NCI-H526 treated with DMSO at 0.1 percent for 48 hours (cell line): ENCODE measurements at regions not wholly inside any gene's neighbourhood (a gene's known extent, or its start where the extent isn't known, plus 50 kb on each side); places are given as distances from the start of the nearest gene placed in this dataset.

Source experiments
- DNase-seq: peaks from one replicate; lab custom pipeline; 2025; lab: John Stamatoyannopoulos, UW

GRCh38 chr1:79683420-79683819 is 676.9 kb upstream of the ADGRL4 start:
- no peak for DNase-seq

- no peak for DNase-seq
Observed at GRCh38 chr1:79682478-79682877, 675.9 kb upstream of the ADGRL4 start.

- no peak for DNase-seq
Observed at GRCh38 chr1:79681382-79681781, 674.9 kb upstream of the ADGRL4 start.

GRCh38 chr1:79679916-79680315 is 673.4 kb upstream of the ADGRL4 start:
- DNase-seq, result no peak

- DNase-seq, result no peak
Observed at GRCh38 chr1:79667848-79668696, 661.5 kb upstream of the ADGRL4 start.

- DNase-seq, result no peak
Observed at GRCh38 chr1:79667166-79667565, 660.6 kb upstream of the ADGRL4 start.

- DNase-seq, result no peak
Observed at GRCh38 chr1:79663916-79664315, 657.4 kb upstream of the ADGRL4 start.

GRCh38 chr1:79662596-79662995 is 656.1 kb upstream of the ADGRL4 start:
- no peak for DNase-seq

- no peak for DNase-seq
Observed at GRCh38 chr1:79660129-79660528, 653.6 kb upstream of the ADGRL4 start.

- DNase-seq, result no peak
Observed at GRCh38 chr1:79657951-79658658, 651.6 kb upstream of the ADGRL4 start.

GRCh38 chr1:79655876-79656275 is 649.3 kb upstream of the ADGRL4 start:
- no peak for DNase-seq

- no peak for DNase-seq
Observed at GRCh38 chr1:79652426-79652825, 645.9 kb upstream of the ADGRL4 start.

GRCh38 chr1:79648126-79648525 is 641.6 kb upstream of the ADGRL4 start:
- no peak for DNase-seq

GRCh38 chr1:79646880-79647279 is 640.4 kb upstream of the ADGRL4 start:
- no peak for DNase-seq

- DNase-seq, result no peak
Observed at GRCh38 chr1:79638382-79638781, 631.9 kb upstream of the ADGRL4 start.

- DNase-seq, result no peak
Observed at GRCh38 chr1:79633456-79633855, 626.9 kb upstream of the ADGRL4 start.

GRCh38 chr1:79629414-79629813 is 622.9 kb upstream of the ADGRL4 start:
- DNase-seq, result no peak

GRCh38 chr1:79617777-79618176 is 611.2 kb upstream of the ADGRL4 start:
- DNase-seq, result no peak

- DNase-seq, result no peak
Observed at GRCh38 chr1:79614762-79615161, 608.2 kb upstream of the ADGRL4 start.

GRCh38 chr1:79614106-79614505 is 607.6 kb upstream of the ADGRL4 start:
- DNase-seq, result no peak

GRCh38 chr1:79613046-79613445 is 606.5 kb upstream of the ADGRL4 start:
- DNase-seq, result no peak

- no peak for DNase-seq
Observed at GRCh38 chr1:79604490-79605198, 598.1 kb upstream of the ADGRL4 start.

- DNase-seq, result no peak
Observed at GRCh38 chr1:79603843-79604242, 597.3 kb upstream of the ADGRL4 start.
